ENCODE measurements at regions not wholly inside any gene's neighbourhood (a gene's known extent, or its start where the extent isn't known, plus 50 kb on each side); places are given as distances from the start of the nearest gene placed in this dataset.

- TF ChIP-seq STAT6 (CRISPR knock-in tag; conservative IDR thresholded peaks at IDR 0.05; ENCODE audit: low read depth) (no peak), TP53 (CRISPR knock-in tag; IDR thresholded peaks at IDR 0.05) (no peak), PRRX2 (CRISPR knock-in tag; IDR thresholded peaks at IDR 0.05) (no peak), SMAD4 (CRISPR knock-in tag; IDR thresholded peaks at IDR 0.05) (no peak), CREM (CRISPR knock-in tag; IDR thresholded peaks at IDR 0.05) (no peak), NFATC4 (CRISPR knock-in tag; IDR thresholded peaks at IDR 0.05) (no peak)
Measured at GRCh38 chr12:23337213-23337612, 612.3 kb downstream of the SOX5 start (continued).

- Mint-ChIP-seq H3K27me3 (ENCODE audit: low read depth) (no peaks in the 10 kb centered on the region), H3K36me3 (no peaks in the 10 kb centered on the region), H3K27ac (no peak overlapping the region), H3K4me1 (peaks cover 6% of the 10 kb centered on the region; the same call in 1 of the 2 replicates), H3K4me3 (no peak overlapping the region), H3K9me3 (no peaks in the 10 kb centered on the region)
- POLR2A ChIA-PET = no interaction called here
- ATAC-seq (no peak), DNase-seq (ENCODE audit: low spot score) (no peak)
- CTCF ChIA-PET = no interaction called here
- TF ChIP-seq KAT7 (CRISPR knock-in tag; IDR thresholded peaks at IDR 0.05; ENCODE audit: borderline replicate concordance) = no peak
- TF ChIP-seq CBFB (CRISPR knock-in tag; IDR thresholded peaks at IDR 0.05; ENCODE audit: low read depth) = no peak
- TF ChIP-seq E2F1 (CRISPR knock-in tag; IDR thresholded peaks at IDR 0.05) = no peak
- TF ChIP-seq PRDM15 (CRISPR knock-in tag; IDR thresholded peaks at IDR 0.05) = no peak
- no peak for TF ChIP-seq GABPB1 (CRISPR knock-in tag; IDR thresholded peaks at IDR 0.05)
- no peak for TF ChIP-seq IRF1 (CRISPR knock-in tag; IDR thresholded peaks at IDR 0.05)
- no peak for TF ChIP-seq NR2C2 (CRISPR knock-in tag; IDR thresholded peaks at IDR 0.05)
- TF ChIP-seq MXD4 (CRISPR knock-in tag; IDR thresholded peaks at IDR 0.05; ENCODE audit: borderline replicate concordance) = no peak
- TF ChIP-seq RORB (CRISPR knock-in tag; IDR thresholded peaks at IDR 0.05) = no peak
- TF ChIP-seq ZNF532 (CRISPR knock-in tag; IDR thresholded peaks at IDR 0.05; ENCODE audit: borderline replicate concordance) = no peak
- TF ChIP-seq MYBL2 (CRISPR knock-in tag; IDR thresholded peaks at IDR 0.05) = no peak
- no peak for TF ChIP-seq EMX1 (CRISPR knock-in tag; IDR thresholded peaks at IDR 0.05)
Measured at GRCh38 chr12:23340351-23340750, 609.1 kb downstream of the SOX5 start.
